ENCODE measurements at regions not wholly inside any gene's neighbourhood (a gene's known extent, or its start where the extent isn't known, plus 50 kb on each side); places are given as distances from the start of the nearest gene placed in this dataset.

DNA sequence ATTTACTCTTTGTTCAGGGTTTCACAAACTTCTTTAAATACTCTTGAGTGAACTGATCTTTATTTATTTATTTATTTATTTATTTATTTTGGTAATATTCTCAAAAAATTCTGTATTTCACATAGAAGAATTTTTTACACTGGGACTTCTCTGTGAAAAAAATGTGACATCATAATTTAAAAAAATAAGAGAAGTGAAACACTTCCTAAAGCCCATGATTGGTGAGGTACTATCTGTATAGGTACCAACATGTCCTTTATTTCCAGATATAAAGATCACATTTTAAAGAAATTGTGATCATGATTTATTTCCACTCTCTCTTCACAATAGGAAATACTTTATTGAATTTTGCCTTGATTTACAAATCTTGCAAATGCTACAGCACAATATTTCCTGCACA lies 497.1 kb downstream of the FAT4 start:
- no peak for TF ChIP-seq ZBTB14 (CRISPR knock-in tag; IDR thresholded peaks at IDR 0.05)
- TF ChIP-seq ATF7 (IDR thresholded peaks at IDR 0.05) = 0 out of 2 replicates have a peak, but pooled peaks have one; percentile 18
- TF ChIP-seq ATF7 (CRISPR knock-in tag; IDR thresholded peaks at IDR 0.05) = no peak
- no peak overlapping the region for H2AFZ ChIP-seq (ENCODE audit: low read length)
- ChIA-PET POLR2A (no interaction called here), CTCF (ENCODE audit: low intra/inter-chr PET ratio, low total read pairs) (no interaction called here)
- DNase-seq (ENCODE audit: low spot score) (no peak), FAIRE-seq (no peak), ATAC-seq (no peak)
- no peaks in the 10 kb centered on the region for H3K9me3 ChIP-seq (ENCODE audit: low read length)
- no peak overlapping the region for H3K4me2 ChIP-seq (ENCODE audit: low read depth, low read length)
- H3K27me3 ChIP-seq (ENCODE audit: control insufficient read depth in 1 of 2, insufficient read depth in 2 of 2, low read length in 2 of 2) = no peaks in the 10 kb centered on the region
- no TSS peak for BruUV-seq (replicated peaks)
- H3K9ac ChIP-seq (ENCODE audit: insufficient read depth, low read depth, low read length) = no peak overlapping the region
- H3K79me2 ChIP-seq (ENCODE audit: insufficient read depth, low read length) = no peaks in the 10 kb centered on the region
- H3K4me3 ChIP-seq (replicated peaks in 1 of 3; ENCODE audit: insufficient read depth in 1 of 3, low read depth in 2 of 3, low read length in 3 of 3) = no peak overlapping the region
- no peaks in the 10 kb centered on the region for H3K36me3 ChIP-seq (replicated peaks in 1 of 2; ENCODE audit: control insufficient read depth in 1 of 2, insufficient read depth in 2 of 2, low read length in 2 of 2)
- intact Hi-C loops (cut with micrococcal nuclease; ENCODE audit: unreplicated experiment) = no loop called here
- no peaks in the 10 kb centered on the region for H3K4me1 ChIP-seq (ENCODE audit: insufficient read depth, low read length)
- no peaks in the 10 kb centered on the region for H4K20me1 ChIP-seq (ENCODE audit: insufficient read depth, low read length)
- H3K27ac ChIP-seq (ENCODE audit: extremely low read length, insufficient read depth, low read length) = no peak overlapping the region
- in situ Hi-C loops (cut with HindIII; ENCODE audit: extremely low pct_ligation_motif_present, low pct_unique_long_range_greater_than_20kb) = no loop called here

GRCh38 chr4:125826801-125827695 lies 512.3 kb downstream of the FAT4 start:
- H3K9me3 ChIP-seq (ENCODE audit: low read length) = no peaks in the 10 kb centered on the region
- FAIRE-seq = no peak
- CTCF ChIA-PET (ENCODE audit: low intra/inter-chr PET ratio, low total read pairs) = no interaction called here
- no peaks in the 10 kb centered on the region for H3K27me3 ChIP-seq (ENCODE audit: control insufficient read depth in 1 of 2, insufficient read depth in 2 of 2, low read length in 2 of 2)
- no peak overlapping the region for H2AFZ ChIP-seq (ENCODE audit: low read length)
- intact Hi-C loops (cut with micrococcal nuclease; ENCODE audit: unreplicated experiment) = no loop called here
- BruUV-seq (replicated peaks) = no TSS peak
- H3K36me3 ChIP-seq (replicated peaks in 1 of 2; ENCODE audit: control insufficient read depth in 1 of 2, insufficient read depth in 2 of 2, low read length in 2 of 2) = no peaks in the 10 kb centered on the region
- ATAC-seq = no peak
- no peak overlapping the region for H3K4me3 ChIP-seq (replicated peaks in 1 of 3; ENCODE audit: insufficient read depth in 1 of 3, low read depth in 2 of 3, low read length in 3 of 3)
- H3K9ac ChIP-seq (ENCODE audit: insufficient read depth, low read depth, low read length) = no peak overlapping the region
- DNase-seq (ENCODE audit: low spot score) = no peak
- no peaks in the 10 kb centered on the region for H3K79me2 ChIP-seq (ENCODE audit: insufficient read depth, low read length)
- no peak overlapping the region for H3K4me2 ChIP-seq (ENCODE audit: low read depth, low read length)
- POLR2A ChIA-PET = no interaction called here
- no peaks in the 10 kb centered on the region for H4K20me1 ChIP-seq (ENCODE audit: insufficient read depth, low read length)
- no peaks in the 10 kb centered on the region for H3K4me1 ChIP-seq (ENCODE audit: insufficient read depth, low read length)
- 1% methylated on average over 3 of the region's 3 CpGs for WGBS (ENCODE audit: low lambda C conversion rate)
- in situ Hi-C loops (cut with HindIII; ENCODE audit: extremely low pct_ligation_motif_present, low pct_unique_long_range_greater_than_20kb) = no loop called here
- no peak overlapping the region for H3K27ac ChIP-seq (ENCODE audit: extremely low read length, insufficient read depth, low read length)
- TF ChIP-seq TCF7 (IDR thresholded peaks at IDR 0.05; ENCODE audit: low read depth) (no peak), MBNL3 (CRISPR knock-in tag; conservative IDR thresholded peaks at IDR 0.05) (no peak), ZNF766 (CRISPR knock-in tag; IDR thresholded peaks at IDR 0.05; ENCODE audit: borderline replicate concordance) (no peak), ZNF367 (CRISPR knock-in tag; IDR thresholded peaks at IDR 0.05; ENCODE audit: borderline replicate concordance) (no peak), POGZ (CRISPR knock-in tag; IDR thresholded peaks at IDR 0.05) (no peak)
- TF ChIP-seq, protein P1, sequence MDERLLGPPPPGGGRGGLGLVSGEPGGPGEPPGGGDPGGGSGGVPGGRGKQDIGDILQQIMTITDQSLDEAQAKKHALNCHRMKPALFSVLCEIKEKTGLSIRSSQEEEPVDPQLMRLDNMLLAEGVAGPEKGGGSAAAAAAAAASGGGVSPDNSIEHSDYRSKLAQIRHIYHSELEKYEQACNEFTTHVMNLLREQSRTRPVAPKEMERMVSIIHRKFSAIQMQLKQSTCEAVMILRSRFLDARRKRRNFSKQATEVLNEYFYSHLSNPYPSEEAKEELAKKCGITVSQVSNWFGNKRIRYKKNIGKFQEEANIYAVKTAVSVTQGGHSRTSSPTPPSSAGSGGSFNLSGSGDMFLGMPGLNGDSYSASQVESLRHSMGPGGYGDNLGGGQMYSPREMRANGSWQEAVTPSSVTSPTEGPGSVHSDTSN (CRISPR knock-in tag; IDR thresholded peaks at IDR 0.05) = no peak
- TF ChIP-seq, protein P2, sequence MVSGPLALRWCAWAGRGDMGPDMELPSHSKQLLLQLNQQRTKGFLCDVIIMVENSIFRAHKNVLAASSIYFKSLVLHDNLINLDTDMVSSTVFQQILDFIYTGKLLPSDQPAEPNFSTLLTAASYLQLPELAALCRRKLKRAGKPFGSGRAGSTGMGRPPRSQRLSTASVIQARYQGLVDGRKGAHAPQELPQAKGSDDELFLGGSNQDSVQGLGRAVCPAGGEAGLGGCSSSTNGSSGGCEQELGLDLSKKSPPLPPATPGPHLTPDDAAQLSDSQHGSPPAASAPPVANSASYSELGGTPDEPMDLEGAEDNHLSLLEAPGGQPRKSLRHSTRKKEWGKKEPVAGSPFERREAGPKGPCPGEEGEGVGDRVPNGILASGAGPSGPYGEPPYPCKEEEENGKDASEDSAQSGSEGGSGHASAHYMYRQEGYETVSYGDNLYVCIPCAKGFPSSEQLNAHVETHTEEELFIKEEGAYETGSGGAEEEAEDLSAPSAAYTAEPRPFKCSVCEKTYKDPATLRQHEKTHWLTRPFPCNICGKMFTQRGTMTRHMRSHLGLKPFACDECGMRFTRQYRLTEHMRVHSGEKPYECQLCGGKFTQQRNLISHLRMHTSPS (CRISPR knock-in tag; IDR thresholded peaks at IDR 0.05; ENCODE audit: low read depth) = no peak
- TF ChIP-seq, protein P3, sequence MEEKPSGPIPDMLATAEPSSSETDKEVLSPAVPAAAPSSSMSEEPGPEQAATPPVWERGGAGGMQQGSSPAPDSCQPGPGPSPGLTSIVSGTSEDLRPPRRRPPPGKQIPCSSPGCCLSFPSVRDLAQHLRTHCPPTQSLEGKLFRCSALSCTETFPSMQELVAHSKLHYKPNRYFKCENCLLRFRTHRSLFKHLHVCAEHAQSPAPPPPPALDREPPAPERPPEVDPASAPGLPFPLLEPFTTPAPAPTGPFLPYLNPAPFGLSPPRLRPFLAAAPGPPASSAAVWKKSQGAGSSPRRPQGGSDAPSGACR (CRISPR knock-in tag; IDR thresholded peaks at IDR 0.05) = no peak
